CD4-positive, alpha-beta T cell treated with Interleukin-15 for 4 hours (primary cell): ENCODE measurements at regions not wholly inside any gene's neighbourhood (a gene's known extent, or its start where the extent isn't known, plus 50 kb on each side); places are given as distances from the start of the nearest gene placed in this dataset.

Experiments used
- DNase-seq: peaks from one replicate; pipeline ENCODE4 v3.0.0-alpha.2; 2020; ENCODE audit warnings: low spot score

GRCh38 chr12:74481078-74481477 lies 56.6 kb upstream of the ATXN7L3B start:
- DNase-seq: no peak

GRCh38 chr12:74482115-74482514 lies 55.5 kb upstream of the ATXN7L3B start:
- DNase-seq: no peak

- no peak for DNase-seq
Measured at GRCh38 chr12:74483057-74483456, 54.6 kb upstream of the ATXN7L3B start.
